T-helper 17 cell (primary cell): ENCODE measurements at regions not wholly inside any gene's neighbourhood (a gene's known extent, or its start where the extent isn't known, plus 50 kb on each side); places are given as distances from the start of the nearest gene placed in this dataset.

Experiments
- ATAC-seq: fragments of 150-1000 bp; cut with Tn5 transposase; 2 replicates; pipeline ENCODE4 v1.10.0; 2021; ENCODE audit warnings: mild to moderate bottlenecking, moderate library complexity
- DNase-seq, 3 donors: peaks; one replicate each; pipeline versions ENCODE4 v3.0.0 to v3.0.0-alpha.2; 2020 to 2021
- H3K9me3 ChIP-seq: one replicate; pipeline ENCODE4 v1.7.0; 2013; ENCODE audit warnings: low read length, mild to moderate bottlenecking; ENCODE audit not compliant: control insufficient read depth, poor library complexity, severe bottlenecking
- H3K27ac Mint-ChIP-seq: one replicate; pipeline ENCODE4 v1.8.0; 2022; ENCODE audit warnings: mild to moderate bottlenecking, moderate library complexity, mixed read lengths
- H3K27me3 Mint-ChIP-seq: one replicate; pipeline ENCODE4 v1.8.0; 2022; ENCODE audit warnings: mixed read lengths
- H3K36me3 Mint-ChIP-seq: one replicate; pipeline ENCODE4 v1.8.0; 2022; ENCODE audit warnings: low read depth, mixed read lengths
- H3K4me1 Mint-ChIP-seq: one replicate; pipeline ENCODE4 v1.8.0; 2022; ENCODE audit warnings: mild to moderate bottlenecking, mixed read lengths
- H3K4me3 Mint-ChIP-seq: one replicate; pipeline ENCODE4 v1.8.0; 2022; ENCODE audit warnings: mild to moderate bottlenecking, moderate library complexity, mixed read lengths

- Mint-ChIP-seq H3K4me3 (no peak overlapping the region), H3K27ac (no peak overlapping the region), H3K36me3 (no peaks in the 10 kb centered on the region), H3K4me1 (no peaks in the 10 kb centered on the region), H3K27me3 (no peaks in the 10 kb centered on the region)
- peaks cover 4% of the 10 kb centered on the region for H3K9me3 ChIP-seq
- ATAC-seq = no peak
- no peak for DNase-seq
These were observed 435.4 kb downstream of the KIF20B start for GRCh38 chr10:90136731-90137316.

DNA sequence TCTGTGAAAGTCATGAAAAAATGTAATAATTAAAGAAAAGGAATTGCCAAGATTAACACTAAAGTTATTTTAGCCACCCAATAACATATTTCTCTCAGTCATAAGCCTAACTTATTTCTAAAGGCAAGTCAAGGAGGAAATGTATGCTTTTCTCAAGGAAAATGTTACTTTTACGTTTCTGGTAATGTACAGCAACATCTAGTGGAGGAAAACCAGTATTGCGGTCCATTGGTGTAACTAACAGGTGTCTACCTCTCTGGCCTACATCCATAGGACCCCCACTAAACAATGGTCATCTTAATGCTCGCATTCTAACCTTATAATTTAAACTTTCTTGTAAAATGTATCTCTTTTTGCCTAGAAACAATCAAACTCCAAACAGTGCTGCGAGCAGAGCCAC lies 437.5 kb downstream of the KIF20B start:
- H3K4me3 Mint-ChIP-seq = no peak overlapping the region

GRCh38 chr10:90141791-90142190 lies 440.4 kb downstream of the KIF20B start:
- ATAC-seq = no peak

More for the DNA sequence above, 437.5 kb downstream of the KIF20B start:
- H3K9me3 ChIP-seq = peaks cover 4% of the 10 kb centered on the region
- ATAC-seq = no peak
- DNase-seq = no peak
- no peaks in the 10 kb centered on the region for H3K4me1 Mint-ChIP-seq
- no peak overlapping the region for H3K27ac Mint-ChIP-seq
- H3K36me3 Mint-ChIP-seq = no peaks in the 10 kb centered on the region
- peaks cover 4% of the 10 kb centered on the region for H3K27me3 Mint-ChIP-seq

GRCh38 chr10:90143937-90144336 lies 442.5 kb downstream of the KIF20B start:
- Mint-ChIP-seq H3K27me3 (peaks cover 4% of the 10 kb centered on the region), H3K27ac (no peak overlapping the region), H3K36me3 (no peaks in the 10 kb centered on the region), H3K4me3 (no peak overlapping the region), H3K4me1 (no peaks in the 10 kb centered on the region)
- no peaks in the 10 kb centered on the region for H3K9me3 ChIP-seq
- no peak for ATAC-seq
- no peak for DNase-seq

More at GRCh38 chr10:90141791-90142190, 440.4 kb downstream of the KIF20B start:
- Mint-ChIP-seq H3K4me3 (no peak overlapping the region), H3K36me3 (no peaks in the 10 kb centered on the region), H3K4me1 (no peaks in the 10 kb centered on the region), H3K27ac (no peak overlapping the region), H3K27me3 (peaks cover 4% of the 10 kb centered on the region)
- peaks cover 4% of the 10 kb centered on the region for H3K9me3 ChIP-seq
- no peak for DNase-seq

DNA sequence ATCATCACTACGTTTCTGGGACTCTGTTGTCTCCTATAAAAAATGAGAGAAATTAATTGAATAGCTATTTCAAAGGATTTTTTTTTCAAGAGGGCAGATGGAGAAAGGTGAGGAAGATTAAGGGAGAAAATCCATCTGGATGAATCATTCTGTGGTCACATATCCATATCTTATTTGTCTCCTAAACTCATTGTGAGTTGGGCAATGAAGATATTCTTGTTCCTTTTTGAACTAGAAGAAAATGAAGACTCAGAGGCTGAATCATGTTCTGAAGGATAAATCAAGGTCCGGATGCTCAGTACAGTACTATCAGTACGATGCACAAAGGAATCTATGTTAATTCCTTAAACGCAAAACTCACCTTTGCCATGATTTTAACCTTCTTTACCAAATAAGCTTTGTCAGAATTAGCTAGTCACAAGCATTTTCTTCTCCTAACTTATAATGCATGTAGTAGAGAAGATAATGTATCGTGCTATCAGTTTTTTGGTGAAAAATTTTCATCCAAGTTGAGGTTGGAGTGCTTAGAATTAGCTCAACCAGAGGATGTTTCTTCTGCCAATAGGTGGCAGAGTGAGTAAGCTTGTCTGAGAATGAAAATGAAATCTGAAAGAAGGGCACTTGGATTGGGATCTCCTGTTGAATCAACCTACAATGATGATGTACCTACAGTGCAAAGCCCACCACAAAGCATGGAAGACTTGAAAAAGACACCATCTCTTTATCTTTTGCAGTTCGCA lies 446.9 kb downstream of the KIF20B start:
- peaks cover 2% of the 10 kb centered on the region for H3K27me3 Mint-ChIP-seq
- DNase-seq (no peak), ATAC-seq (no peak)
- H3K36me3 Mint-ChIP-seq = no peaks in the 10 kb centered on the region
- H3K4me1 Mint-ChIP-seq = no peaks in the 10 kb centered on the region
- H3K27ac Mint-ChIP-seq = no peak overlapping the region
- H3K9me3 ChIP-seq = no peaks in the 10 kb centered on the region
- no peak overlapping the region for H3K4me3 Mint-ChIP-seq

GRCh38 chr10:90149563-90149962 lies 448.2 kb downstream of the KIF20B start:
- no peaks in the 10 kb centered on the region for H3K36me3 Mint-ChIP-seq
- no peaks in the 10 kb centered on the region for H3K27me3 Mint-ChIP-seq
- no peak for DNase-seq
- H3K4me1 Mint-ChIP-seq = no peaks in the 10 kb centered on the region
- H3K27ac Mint-ChIP-seq = no peak overlapping the region
- ATAC-seq = no peak
- H3K4me3 Mint-ChIP-seq = no peak overlapping the region
- no peaks in the 10 kb centered on the region for H3K9me3 ChIP-seq

DNA sequence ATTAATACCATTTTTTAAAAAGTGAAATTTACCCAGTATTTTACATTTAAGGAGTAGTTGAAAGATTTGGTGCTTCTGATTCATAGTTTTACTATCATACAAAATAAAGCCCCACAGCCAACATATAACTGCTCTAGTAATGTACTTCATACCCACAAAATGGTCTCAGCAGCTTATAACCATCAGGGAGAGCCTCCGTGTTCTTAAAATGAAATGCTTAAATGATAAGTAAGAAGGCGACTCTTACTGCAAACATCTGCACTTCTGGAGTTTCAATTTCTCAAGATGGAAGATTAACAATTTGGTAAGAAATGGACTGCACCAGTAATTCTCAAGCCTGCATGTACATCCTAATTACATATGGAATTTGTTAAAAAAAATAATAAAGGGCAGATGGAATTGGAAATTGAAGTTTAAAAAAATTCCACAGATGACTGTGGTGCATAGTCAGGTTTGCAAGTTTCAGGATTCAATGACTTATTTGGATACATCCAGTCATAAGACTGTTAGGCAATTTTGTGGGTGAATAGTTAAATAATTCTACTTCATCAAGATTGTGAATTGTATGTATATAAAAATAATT lies 461.0 kb downstream of the KIF20B start:
- DNase-seq = no peak
- H3K9me3 ChIP-seq = no peaks in the 10 kb centered on the region
- no peak for ATAC-seq
- Mint-ChIP-seq H3K36me3 (no peaks in the 10 kb centered on the region), H3K27ac (no peak overlapping the region), H3K4me3 (no peak overlapping the region), H3K27me3 (no peaks in the 10 kb centered on the region), H3K4me1 (no peaks in the 10 kb centered on the region)

DNA sequence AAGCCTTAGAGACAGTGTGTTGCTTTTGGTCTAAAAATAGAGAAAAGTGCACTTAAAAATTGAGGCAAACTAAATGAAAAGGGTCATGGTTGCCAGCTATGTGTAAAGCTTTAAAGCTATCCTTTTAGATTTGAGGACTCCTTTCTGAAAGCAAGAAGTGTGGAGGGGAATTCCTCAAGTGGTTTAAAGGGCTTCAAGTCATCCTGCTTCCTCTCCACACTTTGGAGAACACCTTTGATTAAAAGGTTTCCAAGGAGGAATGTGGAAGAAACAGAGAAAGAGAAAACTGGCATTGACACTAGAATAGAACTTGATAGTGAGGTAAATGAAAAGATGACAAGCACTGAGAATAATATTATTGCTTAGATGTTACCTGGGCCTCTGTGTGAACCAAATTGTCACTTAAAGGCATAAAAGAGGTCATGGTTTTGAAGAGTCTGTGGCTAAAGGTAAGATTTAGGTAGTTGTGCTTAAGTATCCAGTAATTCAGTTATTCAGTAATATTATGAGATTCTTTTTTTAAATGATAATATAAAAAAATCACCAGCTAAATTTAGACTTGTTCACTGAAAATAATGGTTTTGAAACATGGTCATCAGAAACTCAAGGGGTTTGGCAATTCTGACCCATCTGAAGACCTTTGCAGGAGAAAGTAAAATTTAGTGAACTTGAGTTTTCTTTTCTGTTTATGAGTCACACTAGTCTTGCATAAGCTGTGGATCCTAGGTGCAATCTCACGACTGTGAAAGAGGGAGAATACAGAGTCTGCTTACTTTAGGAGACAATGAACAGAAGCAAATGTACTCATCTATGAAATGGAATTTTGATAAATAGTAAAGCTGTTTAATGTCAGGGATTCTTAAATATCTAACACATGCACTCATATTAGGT lies 466.0 kb downstream of the KIF20B start:
- H3K27me3 Mint-ChIP-seq = peaks cover 8% of the 10 kb centered on the region
- no peak for DNase-seq
- no peak for ATAC-seq

DNA sequence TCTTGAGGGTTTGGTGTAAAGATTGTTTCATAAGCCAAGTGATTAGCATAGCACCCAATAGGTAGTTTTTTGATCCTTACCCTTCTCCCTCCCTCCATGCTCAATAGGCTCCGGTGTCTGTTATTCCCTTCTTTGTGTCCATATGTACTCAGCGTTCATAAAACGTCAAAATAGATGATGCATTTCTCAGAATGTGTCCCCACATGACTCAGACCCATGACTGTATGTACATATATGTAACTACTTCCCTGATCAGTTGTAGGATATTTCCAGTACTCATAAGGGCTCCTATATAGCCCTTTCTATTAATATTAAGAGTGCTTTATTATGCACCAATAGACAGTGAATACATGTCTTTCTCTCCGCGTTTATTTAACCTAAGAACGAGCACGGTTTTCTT lies 466.9 kb downstream of the KIF20B start:
- H3K4me1 Mint-ChIP-seq = no peaks in the 10 kb centered on the region
- H3K27ac Mint-ChIP-seq = no peak overlapping the region
- ATAC-seq (no peak), DNase-seq (no peak)
- peaks cover 8% of the 10 kb centered on the region for H3K27me3 Mint-ChIP-seq
- H3K36me3 Mint-ChIP-seq = no peaks in the 10 kb centered on the region
- H3K4me3 Mint-ChIP-seq = no peak overlapping the region
- no peaks in the 10 kb centered on the region for H3K9me3 ChIP-seq

More for the DNA sequence above, 466.0 kb downstream of the KIF20B start:
- Mint-ChIP-seq H3K4me1 (no peaks in the 10 kb centered on the region), H3K36me3 (no peaks in the 10 kb centered on the region), H3K4me3 (no peak overlapping the region), H3K27ac (no peak overlapping the region)
- no peaks in the 10 kb centered on the region for H3K9me3 ChIP-seq

- no peaks in the 10 kb centered on the region for H3K4me1 Mint-ChIP-seq
- no peaks in the 10 kb centered on the region for H3K36me3 Mint-ChIP-seq
- no peak for ATAC-seq
- DNase-seq = no peak
- H3K9me3 ChIP-seq = no peaks in the 10 kb centered on the region
- H3K27ac Mint-ChIP-seq = no peak overlapping the region
- H3K27me3 Mint-ChIP-seq = peaks cover 8% of the 10 kb centered on the region
- no peak overlapping the region for H3K4me3 Mint-ChIP-seq
These were observed 469.8 kb downstream of the KIF20B start for GRCh38 chr10:90171014-90171722.

DNA sequence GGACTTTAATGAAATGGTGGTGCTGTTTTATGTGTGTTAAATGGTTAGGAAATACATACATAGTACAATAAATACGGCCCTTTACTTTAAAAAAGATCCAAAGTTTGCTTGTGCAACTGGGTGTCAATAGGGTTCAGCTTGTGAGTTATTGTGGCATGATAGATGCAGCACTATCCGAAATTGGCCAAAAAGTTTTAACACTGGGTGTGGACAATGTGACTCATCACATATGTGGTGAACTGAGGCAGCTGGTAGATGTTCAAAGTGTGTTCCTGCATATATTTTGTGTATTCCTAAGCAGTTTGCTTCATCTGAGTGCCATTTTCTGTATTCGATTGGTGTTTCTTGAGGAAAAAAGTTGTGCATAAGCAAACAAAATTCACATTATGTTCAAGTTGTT lies 473.1 kb downstream of the KIF20B start:
- DNase-seq (no peak), ATAC-seq (no peak)
- peaks cover 8% of the 10 kb centered on the region for H3K27me3 Mint-ChIP-seq
- H3K27ac Mint-ChIP-seq = no peak overlapping the region
- no peak overlapping the region for H3K4me3 Mint-ChIP-seq
- no peaks in the 10 kb centered on the region for H3K36me3 Mint-ChIP-seq
- no peaks in the 10 kb centered on the region for H3K4me1 Mint-ChIP-seq
- no peaks in the 10 kb centered on the region for H3K9me3 ChIP-seq

GRCh38 chr10:90175161-90175681 lies 473.8 kb downstream of the KIF20B start:
- Mint-ChIP-seq H3K36me3 (no peaks in the 10 kb centered on the region), H3K4me1 (no peaks in the 10 kb centered on the region), H3K27me3 (peaks cover 8% of the 10 kb centered on the region), H3K4me3 (no peak overlapping the region), H3K27ac (no peak overlapping the region)
- DNase-seq (no peak), ATAC-seq (no peak)
- H3K9me3 ChIP-seq = no peaks in the 10 kb centered on the region
